ENCODE measurements at regions not wholly inside any gene's neighbourhood (a gene's known extent, or its start where the extent isn't known, plus 50 kb on each side); places are given as distances from the start of the nearest gene placed in this dataset.
"Not testable (repeated sequence)": the region's sequence is repeated elsewhere in the genome, so short reads cannot be mapped to it uniquely, and the experiment has no call there.

GRCh38 chr4:29762151-29762550 lies 958.0 kb upstream of the PCDH7 start:
- H3K27me3 ChIP-seq, result no peaks in the 10 kb centered on the region
- no peak overlapping the region for H3K27ac ChIP-seq
- no peak overlapping the region for H3K4me3 ChIP-seq
- WGBS, 4 donors, result 80 to 83% (median 82%) methylated on average over 2 of the region's 2 CpGs
- no peaks in the 10 kb centered on the region for H3K4me1 ChIP-seq (replicated peaks in 1 of 2)
- H3K36me3 ChIP-seq (replicated peaks in 1 of 2), result no peaks in the 10 kb centered on the region
- intact Hi-C loops (cut with DNase I), result no loop called here
- no peak for DNase-seq
- H3K9me3 ChIP-seq (replicated peaks in 1 of 3), result no peaks in the 10 kb centered on the region
- TF ChIP-seq CTCF (IDR thresholded peaks at IDR 0.05), result no peak
- TF ChIP-seq POLR2A (IDR thresholded peaks at IDR 0.05), result no peak

GRCh38 chr4:29770627-29771026 lies 949.5 kb upstream of the PCDH7 start:
- H3K4me3 ChIP-seq, result no peak overlapping the region
- H3K27ac ChIP-seq, result no peak overlapping the region
- no peaks in the 10 kb centered on the region for H3K4me1 ChIP-seq (replicated peaks in 1 of 2)
- H3K9me3 ChIP-seq (replicated peaks in 1 of 3), result no peaks in the 10 kb centered on the region
- H3K36me3 ChIP-seq (replicated peaks in 1 of 2), result no peaks in the 10 kb centered on the region
- intact Hi-C loops (cut with DNase I), result no loop called here
- H3K27me3 ChIP-seq, result no peaks in the 10 kb centered on the region
- 68 to 79% (median 76%) methylated on average over 2 of the region's 2 CpGs for WGBS, 4 donors
- no peak for DNase-seq
- TF ChIP-seq CTCF (IDR thresholded peaks at IDR 0.05) (no peak), POLR2A (IDR thresholded peaks at IDR 0.05) (no peak)

- H3K27me3 ChIP-seq; H3K27ac ChIP-seq; H3K36me3 ChIP-seq (replicated peaks in 1 of 2); H3K4me3 ChIP-seq; intact Hi-C loops (cut with DNase I); DNase-seq; H3K4me1 ChIP-seq (replicated peaks in 1 of 2); H3K9me3 ChIP-seq (replicated peaks in 1 of 3): not testable (repeated sequence)
- WGBS, 4 donors, result 70 to 78% (median 77%) methylated on average over 2 of the region's 2 CpGs
These were observed 932.0 kb upstream of the PCDH7 start for GRCh38 chr4:29788123-29788522.

- Histone ChIP-seq H3K27me3 (no peaks in the 10 kb centered on the region), H3K27ac (no peak overlapping the region), H3K4me3 (no peak overlapping the region), H3K36me3 (replicated peaks in 1 of 2) (no peaks in the 10 kb centered on the region), H3K4me1 (replicated peaks in 1 of 2) (no peaks in the 10 kb centered on the region), H3K9me3 (replicated peaks in 1 of 3) (no peaks in the 10 kb centered on the region)
- intact Hi-C loops (cut with DNase I), result no loop called here
- no peak for DNase-seq
- 30 to 37% (median 36%) methylated on average over 2 of the region's 2 CpGs for WGBS, 4 donors
- TF ChIP-seq POLR2A (IDR thresholded peaks at IDR 0.05), result no peak
- no peak for TF ChIP-seq CTCF (IDR thresholded peaks at IDR 0.05)
These were observed 914.9 kb upstream of the PCDH7 start for GRCh38 chr4:29805245-29805644.

GRCh38 chr4:29805916-29806480 lies 914.2 kb upstream of the PCDH7 start:
- intact Hi-C loops (cut with DNase I), result no loop called here
- Histone ChIP-seq H3K27me3 (no peaks in the 10 kb centered on the region), H3K27ac (no peak overlapping the region), H3K4me1 (replicated peaks in 1 of 2) (no peaks in the 10 kb centered on the region), H3K4me3 (no peak overlapping the region), H3K9me3 (replicated peaks in 1 of 3) (no peaks in the 10 kb centered on the region), H3K36me3 (replicated peaks in 1 of 2) (no peaks in the 10 kb centered on the region)
- TF ChIP-seq CTCF (IDR thresholded peaks at IDR 0.05) (no peak), POLR2A (IDR thresholded peaks at IDR 0.05) (no peak)
- DNase-seq, result no peak
- 55 to 66% (median 57%) methylated on average over 3 of the region's 3 CpGs for WGBS, 4 donors

Measured in adrenal gland (tissue), 9 donors.